ENCODE measurements at regions not wholly inside any gene's neighbourhood (a gene's known extent, or its start where the extent isn't known, plus 50 kb on each side); places are given as distances from the start of the nearest gene placed in this dataset.

GRCh38 chr7:13098161-13098560 lies 410.7 kb downstream of the ARL4A start:
- H3K27ac ChIP-seq (ENCODE audit: low read depth): no peak overlapping the region

More at GRCh38 chr7:13098161-13098560, 410.7 kb downstream of the ARL4A start:
- Histone ChIP-seq H3K79me2 (replicated peaks; ENCODE audit: insufficient read depth) (no peaks in the 10 kb centered on the region), H4K20me1 (replicated peaks; ENCODE audit: insufficient read depth) (no peaks in the 10 kb centered on the region), H3K36me3 (ENCODE audit: insufficient read depth) (no peaks in the 10 kb centered on the region), H3K4me2 (no peak overlapping the region), H3K27me3 (ENCODE audit: insufficient read depth) (no peaks in the 10 kb centered on the region), H3K9me2 (ENCODE audit: insufficient read depth) (no peaks in the 10 kb centered on the region), H2AFZ (no peak overlapping the region), H3K4me1 (ENCODE audit: insufficient read depth) (no peaks in the 10 kb centered on the region), H3F3A (replicated peaks; ENCODE audit: low read depth) (no peaks in the 10 kb centered on the region), H3K4me3 (no peak overlapping the region)
- Mint-ChIP-seq H3K4me3 (no peak overlapping the region), H3K36me3 (ENCODE audit: low read depth) (no peaks in the 10 kb centered on the region), H3K27me3 (ENCODE audit: insufficient read depth, low read depth, poor library complexity) (peaks cover 1% of the 10 kb centered on the region), H3K27ac (no peak overlapping the region), H3K4me1 (no peaks in the 10 kb centered on the region), H3K9me3 (peaks cover 4% of the 10 kb centered on the region; the same call in 2 of the 3 replicates)
- ATAC-seq: no peak
- DNase-seq (ENCODE audit: low spot score): no peak
- TF ChIP-seq ZNF114 (CRISPR knock-in tag; IDR thresholded peaks at IDR 0.05): no peak
- TF ChIP-seq JUNB (IDR thresholded peaks at IDR 0.05; ENCODE audit: unreplicated experiment): no peak
- no peak for TF ChIP-seq NANOG (IDR thresholded peaks at IDR 0.05; ENCODE audit: borderline replicate concordance)
- TF ChIP-seq ZNF331 (CRISPR knock-in tag; IDR thresholded peaks at IDR 0.05; ENCODE audit: low read depth): no peak
- TF ChIP-seq, protein P1, sequence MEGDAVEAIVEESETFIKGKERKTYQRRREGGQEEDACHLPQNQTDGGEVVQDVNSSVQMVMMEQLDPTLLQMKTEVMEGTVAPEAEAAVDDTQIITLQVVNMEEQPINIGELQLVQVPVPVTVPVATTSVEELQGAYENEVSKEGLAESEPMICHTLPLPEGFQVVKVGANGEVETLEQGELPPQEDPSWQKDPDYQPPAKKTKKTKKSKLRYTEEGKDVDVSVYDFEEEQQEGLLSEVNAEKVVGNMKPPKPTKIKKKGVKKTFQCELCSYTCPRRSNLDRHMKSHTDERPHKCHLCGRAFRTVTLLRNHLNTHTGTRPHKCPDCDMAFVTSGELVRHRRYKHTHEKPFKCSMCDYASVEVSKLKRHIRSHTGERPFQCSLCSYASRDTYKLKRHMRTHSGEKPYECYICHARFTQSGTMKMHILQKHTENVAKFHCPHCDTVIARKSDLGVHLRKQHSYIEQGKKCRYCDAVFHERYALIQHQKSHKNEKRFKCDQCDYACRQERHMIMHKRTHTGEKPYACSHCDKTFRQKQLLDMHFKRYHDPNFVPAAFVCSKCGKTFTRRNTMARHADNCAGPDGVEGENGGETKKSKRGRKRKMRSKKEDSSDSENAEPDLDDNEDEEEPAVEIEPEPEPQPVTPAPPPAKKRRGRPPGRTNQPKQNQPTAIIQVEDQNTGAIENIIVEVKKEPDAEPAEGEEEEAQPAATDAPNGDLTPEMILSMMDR (conservative IDR thresholded peaks at IDR 0.05; ENCODE audit: low read depth in 2 of 2): no peak
- no peak for TF ChIP-seq EZH2 (IDR thresholded peaks at IDR 0.05; ENCODE audit: low read depth, unreplicated experiment)
- TF ChIP-seq STAT1 (IDR thresholded peaks at IDR 0.05; ENCODE audit: unreplicated experiment): no peak
- no peak for TF ChIP-seq REST (IDR thresholded peaks at IDR 0.05; ENCODE audit: unreplicated experiment)
- TF ChIP-seq CREB1 (CRISPR knock-in tag; IDR thresholded peaks at IDR 0.05; ENCODE audit: low read depth): no peak

Measured in GM23338 (cell line).